ENCODE measurements at regions not wholly inside any gene's neighbourhood (a gene's known extent, or its start where the extent isn't known, plus 50 kb on each side); places are given as distances from the start of the nearest gene placed in this dataset.

- no peak for TF ChIP-seq CTCF (IDR thresholded peaks at IDR 0.05; ENCODE audit: unreplicated experiment)
- intact Hi-C loops (cut with micrococcal nuclease; ENCODE audit: unreplicated experiment) = loop anchor here (5.0 kb wide), 1 partner anchor 67 kb away; the partner anchor contains the start of gene MID1IP1
- Mint-ChIP-seq H3K27me3 (ENCODE audit: unreplicated experiment) (no peaks in the 10 kb centered on the region), H3K4me3 (ENCODE audit: low read depth, unreplicated experiment) (no peak overlapping the region), H3K27ac (ENCODE audit: unreplicated experiment) (no peak overlapping the region), H3K4me1 (ENCODE audit: low read depth, unreplicated experiment) (peaks cover 41% of the 10 kb centered on the region), H3K9me3 (ENCODE audit: low read depth, unreplicated experiment) (no peaks in the 10 kb centered on the region), H3K36me3 (ENCODE audit: insufficient read depth, unreplicated experiment) (peaks cover 10% of the 10 kb centered on the region)
- CTCF ChIA-PET = no interaction called here
- peak; percentile 3 for DNase-seq
- no TSS peak for BruUV-seq (replicated peaks)
Measured at GRCh38 chrX:38868941-38869401, 67.7 kb downstream of the MID1IP1 start.

- peaks cover 10% of the 10 kb centered on the region for H3K36me3 Mint-ChIP-seq (ENCODE audit: insufficient read depth, unreplicated experiment)
- DNase-seq = peak; percentile 66
- CTCF ChIA-PET = no interaction called here
- no peaks in the 10 kb centered on the region for H3K27me3 Mint-ChIP-seq (ENCODE audit: unreplicated experiment)
- intact Hi-C loops (cut with micrococcal nuclease; ENCODE audit: unreplicated experiment) = no loop called here
- H3K4me3 Mint-ChIP-seq (ENCODE audit: low read depth, unreplicated experiment) = peak overlapping the region; percentile 60
- H3K27ac Mint-ChIP-seq (ENCODE audit: unreplicated experiment) = peak overlapping the region; percentile 87
- BruUV-seq (replicated peaks) = no TSS peak
- H3K9me3 Mint-ChIP-seq (ENCODE audit: low read depth, unreplicated experiment) = no peaks in the 10 kb centered on the region
- peaks cover 41% of the 10 kb centered on the region for H3K4me1 Mint-ChIP-seq (ENCODE audit: low read depth, unreplicated experiment)
- no peak for TF ChIP-seq CTCF (IDR thresholded peaks at IDR 0.05; ENCODE audit: unreplicated experiment)
Measured at GRCh38 chrX:38870361-38870895, 69.2 kb downstream of the MID1IP1 start.

GRCh38 chrX:38871129-38872029 is 70.1 kb downstream of the MID1IP1 start:
- peak overlapping the region; percentile 60 for H3K4me3 Mint-ChIP-seq (ENCODE audit: low read depth, unreplicated experiment)
- H3K27ac Mint-ChIP-seq (ENCODE audit: unreplicated experiment) = peak overlapping the region; percentile 87

GRCh38 chrX:38877366-38877765 is 76.1 kb downstream of the MID1IP1 start:
- Mint-ChIP-seq H3K4me3 (ENCODE audit: low read depth, unreplicated experiment) (no peak overlapping the region), H3K9me3 (ENCODE audit: low read depth, unreplicated experiment) (no peaks in the 10 kb centered on the region), H3K27ac (ENCODE audit: unreplicated experiment) (no peak overlapping the region), H3K36me3 (ENCODE audit: insufficient read depth, unreplicated experiment) (no peaks in the 10 kb centered on the region), H3K4me1 (ENCODE audit: low read depth, unreplicated experiment) (peaks cover 24% of the 10 kb centered on the region), H3K27me3 (ENCODE audit: unreplicated experiment) (no peaks in the 10 kb centered on the region)
- intact Hi-C loops (cut with micrococcal nuclease; ENCODE audit: unreplicated experiment) = no loop called here
- DNase-seq = no peak
- BruUV-seq (replicated peaks) = no TSS peak
- CTCF ChIA-PET = no interaction called here
- TF ChIP-seq CTCF (IDR thresholded peaks at IDR 0.05; ENCODE audit: unreplicated experiment) = no peak

More at GRCh38 chrX:38871129-38872029, 70.1 kb downstream of the MID1IP1 start:
- peaks cover 41% of the 10 kb centered on the region for H3K4me1 Mint-ChIP-seq (ENCODE audit: low read depth, unreplicated experiment)
- no peak for DNase-seq
- H3K9me3 Mint-ChIP-seq (ENCODE audit: low read depth, unreplicated experiment) = no peaks in the 10 kb centered on the region
- intact Hi-C loops (cut with micrococcal nuclease; ENCODE audit: unreplicated experiment) = no loop called here
- no peaks in the 10 kb centered on the region for H3K27me3 Mint-ChIP-seq (ENCODE audit: unreplicated experiment)
- CTCF ChIA-PET = no interaction called here
- TSS peak; percentile 81 for BruUV-seq (replicated peaks)
- H3K36me3 Mint-ChIP-seq (ENCODE audit: insufficient read depth, unreplicated experiment) = peaks cover 10% of the 10 kb centered on the region
- TF ChIP-seq CTCF (IDR thresholded peaks at IDR 0.05; ENCODE audit: unreplicated experiment) = no peak

Data from Calu3 (cell line).